ENCODE measurements at regions not wholly inside any gene's neighbourhood (a gene's known extent, or its start where the extent isn't known, plus 50 kb on each side); places are given as distances from the start of the nearest gene placed in this dataset.
"Not testable (repeated sequence)": the region's sequence is repeated elsewhere in the genome, so short reads cannot be mapped to it uniquely, and the experiment has no call there.

GRCh38 chr3:154664714-154665113 lies 234.7 kb upstream of the GPR149 start:
- H4K20me1 ChIP-seq, result no peaks in the 10 kb centered on the region
- no peak overlapping the region for H3K27ac ChIP-seq
- TF ChIP-seq Cebpa-rat (IDR thresholded peaks at IDR 0.05), result no peak
- H3K4me1 ChIP-seq, result no peaks in the 10 kb centered on the region
- H3K4me2 ChIP-seq, result no peak overlapping the region
- H3K4me3 ChIP-seq, result no peak overlapping the region
- no peaks in the 10 kb centered on the region for H3K36me3 ChIP-seq
- H3K27me3 ChIP-seq, result no peaks in the 10 kb centered on the region
- H3K9ac ChIP-seq, result no peak overlapping the region
- H3K9me3 ChIP-seq, result no peaks in the 10 kb centered on the region; the same call in 1 of the 2 replicates

- Histone ChIP-seq H4K20me1 (no peaks in the 10 kb centered on the region), H3K27me3 (no peaks in the 10 kb centered on the region), H3K4me3 (no peak overlapping the region), H3K4me1 (no peaks in the 10 kb centered on the region), H3K27ac (no peak overlapping the region), H3K9ac (no peak overlapping the region), H3K9me3 (no peaks in the 10 kb centered on the region; the same call in 1 of the 2 replicates), H3K4me2 (no peak overlapping the region), H3K36me3 (no peaks in the 10 kb centered on the region)
- TF ChIP-seq Cebpa-rat (IDR thresholded peaks at IDR 0.05), result no peak
These were observed 232.9 kb upstream of the GPR149 start for GRCh38 chr3:154662851-154663250.

GRCh38 chr3:154660811-154661210 lies 230.8 kb upstream of the GPR149 start:
- Histone ChIP-seq H3K27me3 (no peaks in the 10 kb centered on the region), H3K36me3 (no peaks in the 10 kb centered on the region), H4K20me1 (no peaks in the 10 kb centered on the region), H3K4me2 (no peak overlapping the region), H3K27ac (no peak overlapping the region), H3K4me1 (no peaks in the 10 kb centered on the region), H3K9me3 (no peaks in the 10 kb centered on the region; the same call in 1 of the 2 replicates), H3K9ac (no peak overlapping the region), H3K4me3 (no peak overlapping the region)
- no peak for TF ChIP-seq Cebpa-rat (IDR thresholded peaks at IDR 0.05)

- H3K4me3 ChIP-seq, result no peak overlapping the region
- H3K4me2 ChIP-seq, result no peak overlapping the region
- H4K20me1 ChIP-seq, result no peaks in the 10 kb centered on the region
- H3K27ac ChIP-seq, result no peak overlapping the region
- no peaks in the 10 kb centered on the region for H3K9me3 ChIP-seq
- no peaks in the 10 kb centered on the region for H3K4me1 ChIP-seq
- no peak for TF ChIP-seq Cebpa-rat (IDR thresholded peaks at IDR 0.05)
- no peaks in the 10 kb centered on the region for H3K36me3 ChIP-seq
- H3K9ac ChIP-seq, result no peak overlapping the region
- no peaks in the 10 kb centered on the region for H3K27me3 ChIP-seq
These were observed 228.0 kb upstream of the GPR149 start for GRCh38 chr3:154658000-154658399.

GRCh38 chr3:154657218-154657617 lies 227.2 kb upstream of the GPR149 start:
- Histone ChIP-seq H3K4me1 (no peaks in the 10 kb centered on the region), H3K36me3 (no peaks in the 10 kb centered on the region), H3K4me3 (no peak overlapping the region), H4K20me1 (no peaks in the 10 kb centered on the region), H3K4me2 (no peak overlapping the region), H3K9ac (no peak overlapping the region), H3K27ac (no peak overlapping the region), H3K9me3 (no peaks in the 10 kb centered on the region), H3K27me3 (no peaks in the 10 kb centered on the region)
- TF ChIP-seq Cebpa-rat (IDR thresholded peaks at IDR 0.05), result no peak

- H3K9ac ChIP-seq, result no peak overlapping the region
- no peaks in the 10 kb centered on the region for H4K20me1 ChIP-seq
- H3K27me3 ChIP-seq, result no peaks in the 10 kb centered on the region
- H3K27ac ChIP-seq, result no peak overlapping the region
- H3K36me3 ChIP-seq, result no peaks in the 10 kb centered on the region
- H3K4me2 ChIP-seq, result no peak overlapping the region
- H3K4me3 ChIP-seq, result no peak overlapping the region
- H3K9me3 ChIP-seq, result no peaks in the 10 kb centered on the region
- no peak for TF ChIP-seq Cebpa-rat (IDR thresholded peaks at IDR 0.05)
- H3K4me1 ChIP-seq, result no peaks in the 10 kb centered on the region
These were observed 226.5 kb upstream of the GPR149 start for GRCh38 chr3:154656486-154656885.

GRCh38 chr3:154642145-154642544 lies 212.2 kb upstream of the GPR149 start:
- Histone ChIP-seq H4K20me1 (no peaks in the 10 kb centered on the region), H3K4me3 (no peak overlapping the region)

GRCh38 chr3:154625756-154626155 lies 195.8 kb upstream of the GPR149 start:
- no peak overlapping the region for H3K4me2 ChIP-seq
- no peak for TF ChIP-seq Cebpa-rat (IDR thresholded peaks at IDR 0.05)

More at GRCh38 chr3:154642145-154642544, 212.2 kb upstream of the GPR149 start:
- TF ChIP-seq Cebpa-rat (IDR thresholded peaks at IDR 0.05), result no peak
- H3K4me2 ChIP-seq, result no peak overlapping the region
- no peaks in the 10 kb centered on the region for H3K27me3 ChIP-seq
- H3K9ac ChIP-seq, result no peak overlapping the region
- no peaks in the 10 kb centered on the region for H3K4me1 ChIP-seq
- H3K9me3 ChIP-seq, result no peaks in the 10 kb centered on the region
- H3K36me3 ChIP-seq, result no peaks in the 10 kb centered on the region
- H3K27ac ChIP-seq, result no peak overlapping the region

GRCh38 chr3:154619621-154620020 lies 189.6 kb upstream of the GPR149 start:
- H3K27me3 ChIP-seq, H3K9ac ChIP-seq, H3K4me1 ChIP-seq, H3K9me3 ChIP-seq, H4K20me1 ChIP-seq, H3K27ac ChIP-seq, H3K4me2 ChIP-seq, H3K4me3 ChIP-seq, H3K36me3 ChIP-seq: not testable (repeated sequence)

More at GRCh38 chr3:154625756-154626155, 195.8 kb upstream of the GPR149 start:
- Histone ChIP-seq H3K9me3 (no peaks in the 10 kb centered on the region), H3K4me3 (no peak overlapping the region), H3K27me3 (no peaks in the 10 kb centered on the region), H3K27ac (no peak overlapping the region), H3K9ac (no peak overlapping the region), H3K4me1 (no peaks in the 10 kb centered on the region), H3K36me3 (no peaks in the 10 kb centered on the region), H4K20me1 (no peaks in the 10 kb centered on the region)

- no peaks in the 10 kb centered on the region for H4K20me1 ChIP-seq
- H3K27me3 ChIP-seq, result no peaks in the 10 kb centered on the region
- H3K9me3 ChIP-seq, result 0 out of 2 replicates have a peak, but pooled peaks cover 10% of the 10 kb centered on the region
- H3K4me1 ChIP-seq, result no peaks in the 10 kb centered on the region
- no peak overlapping the region for H3K4me2 ChIP-seq
- H3K36me3 ChIP-seq, result no peaks in the 10 kb centered on the region
- no peak overlapping the region for H3K27ac ChIP-seq
- no peak overlapping the region for H3K4me3 ChIP-seq
- no peak for TF ChIP-seq Cebpa-rat (IDR thresholded peaks at IDR 0.05)
- H3K9ac ChIP-seq, result no peak overlapping the region
These were observed 186.3 kb upstream of the GPR149 start for GRCh38 chr3:154616298-154616697.

- TF ChIP-seq Cebpa-rat (IDR thresholded peaks at IDR 0.05), result no peak
- H4K20me1 ChIP-seq, result no peaks in the 10 kb centered on the region
- H3K4me3 ChIP-seq, result no peak overlapping the region
These were observed 185.5 kb upstream of the GPR149 start for GRCh38 chr3:154615471-154615870.

More at GRCh38 chr3:154615471-154615870, 185.5 kb upstream of the GPR149 start:
- Histone ChIP-seq H3K9me3 (0 out of 2 replicates have a peak, but pooled peaks cover 10% of the 10 kb centered on the region), H3K36me3 (no peaks in the 10 kb centered on the region), H3K27me3 (no peaks in the 10 kb centered on the region), H3K27ac (no peak overlapping the region), H3K9ac (no peak overlapping the region), H3K4me1 (no peaks in the 10 kb centered on the region), H3K4me2 (no peak overlapping the region)

All from BLaER1 (cell line).